HG02884 (cell line): ENCODE measurements at regions not wholly inside any gene's neighbourhood (a gene's known extent, or its start where the extent isn't known, plus 50 kb on each side); places are given as distances from the start of the nearest gene placed in this dataset.
A peak's percentile ranks its signal among the peaks of the same experiment; 100 is the strongest.

Source experiments
- ATAC-seq: cut with Tn5 transposase; IDR thresholded peaks from one replicate; pipeline ENCODE4 v1.9.1; 2021; ENCODE audit warnings: mild to moderate bottlenecking, moderate library complexity; ENCODE audit not compliant: unreplicated experiment

DNA sequence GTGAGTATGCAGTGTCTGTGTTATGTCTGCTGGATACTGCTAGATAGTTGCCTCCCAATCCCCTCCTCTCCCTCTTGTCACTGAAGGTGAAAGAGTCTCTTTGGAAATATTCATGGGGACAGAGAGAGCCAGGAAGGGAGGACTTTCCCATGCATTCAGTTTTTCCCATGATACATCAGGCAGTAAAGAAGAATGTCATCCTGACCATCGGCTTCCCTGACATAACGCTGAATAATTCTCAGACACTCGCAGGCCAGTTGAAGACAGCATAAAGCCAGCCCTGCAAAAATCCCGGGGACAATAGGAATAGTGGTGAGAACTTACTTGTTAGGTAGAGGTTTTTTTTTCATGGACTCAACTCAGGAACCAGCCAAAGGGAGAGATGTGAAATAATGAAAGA, 58.1 kb downstream of the KLF4 start:
- ATAC-seq: no peak

DNA sequence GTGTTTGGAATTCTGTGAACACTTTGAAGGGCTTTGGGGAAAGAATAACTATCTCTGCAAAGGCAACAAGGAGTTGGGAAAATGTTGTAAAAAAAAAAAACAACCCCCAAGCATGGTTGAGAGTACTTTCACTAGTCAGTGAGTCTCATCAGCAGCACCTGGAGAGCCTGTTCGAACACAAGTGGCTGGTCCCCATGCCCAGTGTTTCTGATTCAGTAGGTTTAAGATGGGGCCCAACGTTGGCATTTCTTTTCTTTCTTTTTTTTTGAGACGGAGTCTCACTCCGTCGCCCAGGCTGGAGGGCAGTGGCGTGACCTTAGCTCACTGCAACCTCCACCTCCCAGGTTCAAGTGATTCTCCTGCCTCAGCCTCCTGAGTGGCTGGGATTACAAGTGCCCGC, 59.5 kb downstream of the KLF4 start:
- no peak for ATAC-seq

DNA sequence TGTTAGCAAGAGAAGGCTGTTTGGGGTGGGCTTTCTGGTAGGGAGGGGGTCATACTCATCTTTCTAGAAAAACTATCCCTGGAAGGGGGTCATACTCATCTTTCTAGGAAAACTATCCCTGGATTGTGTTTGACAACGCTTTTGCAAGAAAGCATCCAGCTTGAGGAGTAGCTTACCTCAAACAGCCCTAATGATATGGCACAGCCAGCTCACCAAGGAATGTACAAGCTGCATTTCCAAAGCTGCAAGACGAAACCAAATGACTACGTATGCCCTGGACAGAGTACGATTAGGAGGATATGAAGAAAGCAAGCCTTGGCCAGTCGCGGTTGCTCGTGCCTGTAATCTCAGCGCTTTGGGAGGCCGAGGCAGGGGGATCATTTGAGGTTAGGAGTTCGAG, 63.4 kb downstream of the KLF4 start:
- ATAC-seq: no peak

DNA sequence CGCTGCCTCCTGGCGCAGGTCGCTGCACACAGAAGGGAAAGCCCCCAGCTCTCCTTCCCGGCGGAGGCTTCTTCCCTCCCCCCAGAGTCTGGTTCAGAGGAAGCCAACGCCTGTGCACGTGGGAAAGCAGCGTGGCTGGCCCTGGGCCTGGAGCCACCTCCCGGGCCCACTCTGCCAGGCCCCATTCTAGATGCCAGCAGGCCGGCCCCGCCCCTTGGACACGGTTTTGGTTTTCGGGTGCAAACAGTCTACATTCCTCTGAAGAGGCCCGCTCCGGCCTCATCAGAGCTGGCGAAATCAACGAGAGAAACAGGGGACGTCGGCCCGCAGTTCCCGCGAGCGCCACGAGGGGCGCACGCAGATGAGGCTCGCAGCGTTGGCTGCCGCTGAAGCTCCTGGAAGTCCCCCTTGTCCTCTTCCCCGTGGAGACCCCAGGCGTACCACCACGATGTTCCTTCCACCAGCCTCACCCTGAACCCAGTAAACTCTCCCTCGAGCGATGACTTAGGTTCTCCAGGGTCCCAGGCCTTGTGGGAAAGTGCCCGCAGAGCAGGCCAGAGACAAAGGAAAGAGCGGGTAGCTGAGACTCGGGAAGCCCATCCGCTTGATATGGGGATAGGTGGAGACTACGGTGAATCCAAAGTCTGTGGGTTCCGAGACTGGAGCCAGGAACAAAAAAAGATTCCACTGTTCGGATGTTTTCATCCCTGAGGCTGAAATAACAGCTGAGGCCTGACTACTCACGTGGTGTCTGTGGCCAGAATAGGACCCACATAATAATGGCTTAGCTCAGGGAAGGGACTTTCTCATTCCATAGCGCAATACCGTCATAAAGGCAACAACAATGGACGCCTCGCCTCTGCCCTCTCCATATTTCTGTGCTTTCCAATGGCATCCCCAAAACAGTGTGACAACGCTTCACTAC, 64.2 kb downstream of the KLF4 start:
- peak; percentile 91 for ATAC-seq

- ATAC-seq: no peak
Observed at GRCh38 chr9:107423540-107423939, 66.0 kb downstream of the KLF4 start.

GRCh38 chr9:107422189-107423185, 67.1 kb downstream of the KLF4 start:
- ATAC-seq: peak; percentile 52

DNA sequence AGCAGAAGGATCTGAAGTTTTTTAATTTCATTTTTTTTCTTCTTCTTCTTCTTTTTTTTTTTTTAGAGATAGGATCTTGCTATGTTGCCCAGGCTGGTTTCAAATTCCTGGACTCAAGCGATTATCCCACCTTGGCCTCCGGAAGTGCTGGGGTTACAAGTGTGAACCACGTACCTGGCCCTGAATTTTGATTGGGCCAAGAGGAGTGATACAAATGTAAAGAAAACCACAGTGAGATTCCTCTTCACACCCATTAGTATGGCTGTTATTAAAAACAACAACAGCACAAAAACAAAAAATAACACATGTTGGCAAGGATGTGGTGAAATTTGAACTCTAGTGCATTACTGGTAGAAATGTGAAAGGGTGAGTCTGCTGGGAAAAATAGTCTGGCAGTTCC, 79.1 kb downstream of the KLF4 start:
- ATAC-seq: no peak

GRCh38 chr9:107409581-107410389, 79.8 kb downstream of the KLF4 start:
- ATAC-seq: no peak

DNA sequence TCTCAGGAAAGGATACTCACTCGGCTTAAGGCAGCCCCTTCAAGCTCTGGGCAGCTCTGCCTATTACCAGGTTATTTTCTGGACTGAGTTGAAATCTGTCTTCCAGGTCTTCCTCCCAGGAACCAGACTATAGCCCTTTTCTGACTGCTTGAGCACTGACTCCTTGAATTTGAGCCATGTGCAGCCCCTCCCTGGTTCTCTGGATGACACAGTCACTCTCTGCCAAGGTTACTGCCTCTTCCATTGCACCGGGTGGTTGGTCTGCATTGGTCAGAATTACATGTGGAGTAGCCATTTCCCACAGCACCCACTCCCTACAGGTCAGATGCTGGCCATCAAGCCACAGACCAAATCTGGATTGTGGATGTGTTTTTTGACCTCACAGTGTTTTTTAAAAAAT, 81.9 kb downstream of the KLF4 start:
- no peak for ATAC-seq

DNA sequence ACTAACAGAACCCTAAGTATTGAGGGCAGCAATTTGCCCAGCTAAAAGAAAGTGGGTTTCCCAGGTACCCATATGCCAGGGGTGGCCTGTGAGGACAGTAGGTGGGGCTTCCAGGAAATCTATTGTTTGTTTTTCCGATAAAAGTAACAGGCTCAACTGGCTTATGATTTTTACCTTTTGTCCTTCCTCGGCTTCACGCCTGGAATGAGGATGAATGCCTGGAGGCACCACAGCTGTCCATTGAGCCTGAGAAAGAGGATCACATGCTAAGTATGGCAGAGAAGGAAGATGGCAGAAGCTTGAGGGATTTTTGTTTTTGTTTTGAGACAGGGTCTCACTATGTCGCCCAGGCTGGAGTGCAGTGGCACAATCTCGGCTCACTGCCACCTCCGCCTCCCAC, 84.1 kb downstream of the KLF4 start:
- no peak for ATAC-seq

GRCh38 chr9:107404736-107405135, 84.8 kb downstream of the KLF4 start:
- no peak for ATAC-seq

DNA sequence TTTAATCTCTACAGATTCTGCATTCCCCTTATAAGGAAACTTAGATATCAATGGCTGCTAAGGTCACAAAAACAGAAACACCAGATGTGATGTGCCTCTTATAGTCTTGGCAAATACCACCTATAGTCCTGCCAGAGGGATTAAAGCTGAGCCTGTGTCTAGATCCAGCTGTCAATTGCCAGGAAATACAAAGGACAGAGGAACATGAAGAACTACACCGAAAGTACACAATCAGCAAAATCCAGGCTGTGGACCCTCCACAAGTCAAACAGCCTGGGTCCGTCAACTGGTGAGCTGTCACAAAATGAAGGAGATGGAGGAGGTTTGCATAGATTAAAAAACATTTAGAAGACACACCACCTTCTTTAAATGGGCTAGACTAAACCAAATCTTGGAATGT, 85.4 kb downstream of the KLF4 start:
- no peak for ATAC-seq

DNA sequence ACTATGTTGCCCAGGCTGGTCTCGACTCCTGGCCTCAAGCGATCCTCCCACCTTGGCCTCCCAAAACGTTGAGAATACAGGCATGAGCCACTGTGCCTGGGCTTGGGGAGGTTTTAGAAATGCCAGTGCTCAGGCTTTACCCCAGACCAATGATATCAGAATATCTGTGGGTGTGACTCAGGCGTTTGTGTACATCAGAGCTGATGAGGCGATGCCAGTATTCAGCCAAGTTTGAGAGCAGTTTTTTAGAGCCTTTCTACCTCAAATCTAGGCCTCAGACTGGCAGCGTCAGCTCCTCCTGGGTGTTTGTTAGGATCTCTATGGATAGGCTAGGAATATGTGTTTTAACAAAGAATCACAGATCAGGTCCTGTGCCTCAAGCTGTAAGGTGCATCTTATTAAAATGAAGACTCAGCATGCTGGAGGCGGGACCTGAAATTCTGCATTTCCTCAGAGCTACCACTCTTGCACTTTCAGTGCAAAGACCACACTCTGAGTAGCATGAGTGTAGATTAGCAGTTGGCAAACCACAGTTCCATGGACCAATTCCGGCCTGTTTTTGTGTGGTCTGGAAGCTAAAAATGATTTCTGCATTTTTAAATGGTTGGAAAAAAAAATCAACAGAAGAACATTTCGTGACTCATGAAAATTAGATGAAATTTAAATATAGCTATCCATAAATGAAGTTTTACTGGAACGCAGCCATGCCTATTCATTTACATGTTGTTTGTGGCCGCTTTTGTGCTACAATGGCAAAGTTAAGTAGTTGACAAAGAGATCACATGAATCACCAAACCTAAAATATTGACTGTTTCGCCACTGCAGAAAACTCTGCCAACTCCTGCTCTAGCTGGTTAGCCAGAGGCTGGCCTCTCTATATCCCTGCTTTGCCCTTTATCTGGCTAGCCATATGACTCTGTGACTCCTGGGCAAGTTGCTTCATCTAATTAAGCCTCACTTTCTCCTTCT, 92.2 kb downstream of the KLF4 start:
- ATAC-seq: no peak

DNA sequence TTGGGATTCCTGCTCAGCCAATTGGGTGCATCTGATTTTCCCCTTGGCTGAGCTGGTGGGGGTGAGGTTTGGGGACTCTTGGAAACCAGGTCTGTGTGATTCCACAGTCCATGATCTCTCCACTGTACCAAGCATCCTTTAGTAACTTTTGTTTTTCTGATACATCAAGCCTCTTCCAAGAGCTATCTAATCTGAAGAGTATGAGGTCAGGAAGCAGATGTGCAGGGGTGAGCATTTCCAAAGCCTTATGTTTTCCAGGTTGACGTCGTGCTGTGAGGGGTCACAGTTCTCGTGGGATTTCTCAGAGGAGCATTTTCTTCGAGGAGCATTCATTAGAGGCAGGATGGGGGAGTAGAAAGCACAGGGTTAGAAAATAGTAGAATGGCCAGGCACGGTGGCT, 95.3 kb downstream of the KLF4 start:
- ATAC-seq: no peak

DNA sequence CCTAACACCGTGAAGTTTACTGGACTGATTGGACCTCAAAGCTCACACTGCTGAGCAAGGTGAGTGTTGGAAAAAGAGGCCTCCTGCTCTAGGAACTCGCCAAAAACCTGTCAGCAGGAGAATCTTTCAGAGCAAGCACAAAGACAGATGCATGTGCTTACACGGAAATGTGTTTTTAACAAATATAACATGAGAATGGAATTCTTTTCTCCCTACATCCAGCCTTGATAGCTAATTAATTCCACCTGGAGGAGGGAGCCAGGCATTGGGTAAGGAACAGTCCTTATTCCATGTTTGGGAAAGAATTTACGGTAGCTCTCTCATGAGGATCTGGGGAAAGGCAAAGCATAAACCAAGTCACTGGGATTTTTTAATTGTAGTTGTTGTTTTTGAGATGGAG, 98.8 kb downstream of the KLF4 start:
- ATAC-seq: no peak

DNA sequence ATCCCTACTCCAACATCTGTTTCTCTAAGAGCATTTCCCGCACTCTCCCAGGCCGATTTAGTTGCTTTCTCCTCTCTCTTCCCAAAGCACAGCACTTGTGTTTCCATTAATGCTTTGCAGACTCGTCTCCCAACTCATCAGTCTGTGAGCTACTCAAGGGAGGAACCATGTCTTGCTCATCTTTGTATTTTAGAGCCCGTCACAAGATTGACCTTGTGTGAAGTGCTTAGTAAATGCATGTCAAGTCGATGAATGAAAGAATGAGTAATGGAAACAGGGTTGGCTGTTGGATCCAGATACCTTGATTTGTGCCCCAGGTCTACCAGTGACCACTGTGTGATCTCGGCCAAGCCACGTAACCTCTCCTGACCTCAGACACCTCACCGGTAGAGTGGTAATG, 99.3 kb downstream of the KLF4 start:
- no peak for ATAC-seq

GRCh38 chr9:107389617-107390071, 99.9 kb downstream of the KLF4 start:
- ATAC-seq: no peak

DNA sequence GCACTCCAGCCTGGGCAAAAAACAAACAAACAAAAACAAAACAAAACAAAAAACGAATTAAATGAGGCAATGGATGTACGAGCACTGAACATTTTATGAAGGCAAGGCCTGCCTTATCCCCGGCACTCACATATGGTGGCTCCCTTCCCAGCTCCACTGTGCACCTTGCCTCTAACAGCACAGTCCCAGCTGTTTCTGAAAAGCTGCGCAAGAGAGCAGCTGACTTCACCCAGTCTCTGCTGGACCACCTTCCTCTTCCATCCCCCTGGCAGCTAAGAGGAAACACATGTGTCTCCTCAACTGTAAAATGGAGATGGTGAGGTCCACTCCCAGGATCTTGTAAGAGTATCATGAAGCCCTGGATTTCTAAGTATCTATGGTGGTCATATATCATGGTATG, 100.7 kb downstream of the KLF4 start:
- no peak for ATAC-seq

DNA sequence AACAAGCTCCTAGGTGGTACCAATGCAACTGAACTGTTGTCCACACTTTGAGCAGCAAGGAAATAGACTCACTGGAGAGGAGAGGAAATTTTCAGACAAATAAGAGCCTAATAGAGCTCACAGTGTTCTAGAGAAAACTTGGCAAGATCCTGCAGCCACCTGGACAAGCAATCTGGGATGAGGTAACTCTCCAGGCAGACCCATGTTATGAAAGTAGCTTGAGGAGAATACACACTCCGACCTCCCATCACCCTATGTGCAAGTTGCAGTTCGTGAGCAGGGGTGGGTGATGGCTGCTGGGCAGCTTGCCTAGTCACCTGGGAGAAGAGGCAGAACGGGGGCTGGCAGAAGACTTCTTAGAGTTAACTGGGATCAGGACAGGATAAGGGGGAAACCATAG, 102.2 kb downstream of the KLF4 start:
- ATAC-seq: no peak

- ATAC-seq: no peak
Observed at GRCh38 chr9:107386396-107386795, 103.2 kb downstream of the KLF4 start.
